HG02588 (cell line): ENCODE measurements at regions not wholly inside any gene's neighbourhood (a gene's known extent, or its start where the extent isn't known, plus 50 kb on each side); places are given as distances from the start of the nearest gene placed in this dataset.

Source experiments
- ATAC-seq: cut with Tn5 transposase; IDR thresholded peaks from one replicate; pipeline ENCODE4 v1.9.1; 2021; ENCODE audit warnings: mild to moderate bottlenecking, moderate library complexity; ENCODE audit not compliant: unreplicated experiment

DNA sequence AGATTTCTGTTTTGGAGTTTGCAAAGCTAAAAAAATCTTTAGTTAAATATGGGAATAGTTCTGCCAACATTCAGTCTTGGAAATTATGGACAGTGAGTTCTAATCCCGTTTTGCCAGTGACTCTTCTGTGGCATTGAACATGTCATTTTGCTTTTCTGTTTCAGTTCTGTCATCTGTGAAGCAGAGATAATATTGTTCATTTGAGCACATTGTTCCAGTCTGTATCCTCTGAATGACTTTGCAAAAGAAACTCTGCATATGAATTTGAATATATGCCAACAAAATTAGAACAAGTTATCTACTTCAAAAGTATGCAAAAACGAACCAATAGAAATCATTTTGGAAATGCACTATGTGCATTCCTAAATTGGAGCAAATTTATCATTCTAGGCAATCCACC is 746.0 kb upstream of the POT1 start:
- no peak for ATAC-seq

DNA sequence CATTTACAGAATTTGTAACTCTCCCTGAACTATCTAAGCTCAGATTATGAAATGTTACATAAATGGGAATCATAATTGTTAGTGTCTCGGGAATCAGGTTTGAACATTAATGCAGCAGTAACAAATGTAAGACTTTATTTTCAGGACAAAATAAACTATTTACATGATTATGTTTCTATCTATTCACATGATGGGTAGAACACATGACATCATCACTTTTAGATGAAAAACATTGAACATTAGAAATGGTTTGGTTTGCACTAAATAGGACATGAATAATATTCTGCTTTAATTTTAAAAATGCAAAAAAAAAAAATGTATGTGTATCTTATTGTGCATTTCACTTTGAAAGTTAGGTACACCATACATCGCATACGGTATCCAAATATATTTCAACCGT is 745.5 kb upstream of the POT1 start:
- ATAC-seq, result no peak

DNA sequence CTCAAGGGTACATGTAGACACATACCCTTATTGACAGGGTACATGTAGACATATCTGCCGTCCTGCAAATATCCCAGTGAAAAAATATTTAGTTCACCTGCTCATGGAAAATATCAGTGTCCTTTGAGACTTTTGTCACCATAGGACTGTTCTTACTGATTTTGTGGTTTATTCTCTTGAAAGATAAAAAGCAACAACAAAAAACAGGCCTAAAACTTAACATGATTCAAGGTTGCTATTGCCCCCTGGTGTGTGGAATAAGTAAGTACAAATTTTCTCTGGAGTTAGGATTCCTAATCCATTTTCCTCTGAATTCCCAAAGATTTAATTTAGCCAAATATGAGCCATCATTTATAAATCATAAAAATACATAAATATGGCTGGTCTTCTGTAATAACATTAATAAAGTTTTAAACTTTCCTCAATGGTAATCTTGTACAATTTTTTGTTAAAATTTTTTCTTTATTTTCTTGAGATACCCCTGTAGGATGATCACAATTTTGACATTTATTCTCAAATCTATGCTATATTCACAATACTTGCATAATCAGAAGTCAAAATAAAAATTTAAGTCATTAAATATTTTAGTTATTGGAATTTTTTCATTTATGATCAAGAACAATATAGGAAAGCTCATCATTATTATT is 741.4 kb upstream of the POT1 start:
- no peak for ATAC-seq

DNA sequence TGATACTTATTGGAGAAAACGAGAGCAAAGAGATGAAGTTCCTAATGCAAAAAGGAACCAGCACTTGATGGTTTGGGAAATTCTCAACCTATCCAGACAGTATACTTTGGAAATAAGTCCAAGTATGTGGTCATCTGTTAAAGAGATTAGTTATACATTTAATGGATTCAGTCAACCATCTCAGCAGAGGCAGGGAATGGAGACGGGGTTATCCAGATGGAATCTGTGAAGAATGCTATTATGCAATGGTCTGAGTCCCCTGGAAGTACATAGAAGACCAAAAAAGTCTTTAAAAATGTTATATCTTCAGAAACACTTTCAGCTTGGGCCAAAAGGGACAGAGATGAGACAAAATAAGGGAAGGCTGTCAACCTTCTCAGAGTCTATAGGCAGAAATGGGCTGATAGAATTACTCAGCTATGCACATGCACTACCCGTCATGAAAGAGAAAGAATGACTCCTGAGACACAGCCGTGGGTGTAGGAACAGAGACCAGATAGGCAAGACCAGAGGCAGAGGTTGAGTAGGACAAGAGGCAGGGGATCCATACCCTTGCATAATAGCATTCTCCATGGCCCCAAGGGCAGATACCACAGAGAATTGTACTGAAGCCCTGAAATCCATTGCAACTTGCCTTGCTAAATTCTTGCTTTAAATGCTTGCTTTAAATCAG is 738.8 kb upstream of the POT1 start:
- no peak for ATAC-seq

DNA sequence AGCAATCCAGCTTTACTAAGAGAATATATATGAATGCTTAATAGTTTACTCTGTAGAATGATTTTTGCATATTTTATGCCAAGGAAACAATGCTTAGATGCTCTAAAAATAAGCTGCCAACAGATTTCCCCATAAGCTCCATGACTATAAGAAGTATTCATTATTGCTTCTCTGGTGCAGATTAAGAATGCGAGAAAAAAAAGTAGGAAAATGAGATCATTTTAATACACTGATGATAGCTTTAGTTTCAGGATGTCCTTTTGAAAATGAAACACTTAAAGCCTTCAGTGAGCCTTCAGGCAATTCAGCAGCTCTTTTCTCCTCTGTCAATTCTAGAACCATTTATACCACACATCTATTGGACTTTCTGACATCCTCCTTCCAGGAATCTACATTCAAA is 735.0 kb upstream of the POT1 start:
- ATAC-seq, result no peak

DNA sequence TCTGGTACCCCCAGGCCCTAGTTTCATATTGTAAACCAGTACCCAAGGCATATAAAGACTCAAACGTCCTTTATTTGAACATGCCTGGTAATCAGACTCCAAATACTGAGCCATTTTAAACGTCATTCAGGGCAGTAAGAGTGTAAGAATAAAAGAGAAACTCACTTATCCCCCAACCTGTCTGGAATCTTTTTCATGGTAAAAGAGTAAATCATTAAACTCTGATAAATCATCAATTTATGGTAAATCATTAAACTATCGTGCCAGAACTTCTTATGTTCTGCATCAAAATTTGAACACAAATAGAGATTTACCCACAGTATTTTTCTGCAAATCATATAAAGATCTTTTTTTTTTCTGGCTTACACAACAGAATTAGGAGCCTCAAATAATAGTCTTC is 734.3 kb upstream of the POT1 start:
- ATAC-seq, result no peak

DNA sequence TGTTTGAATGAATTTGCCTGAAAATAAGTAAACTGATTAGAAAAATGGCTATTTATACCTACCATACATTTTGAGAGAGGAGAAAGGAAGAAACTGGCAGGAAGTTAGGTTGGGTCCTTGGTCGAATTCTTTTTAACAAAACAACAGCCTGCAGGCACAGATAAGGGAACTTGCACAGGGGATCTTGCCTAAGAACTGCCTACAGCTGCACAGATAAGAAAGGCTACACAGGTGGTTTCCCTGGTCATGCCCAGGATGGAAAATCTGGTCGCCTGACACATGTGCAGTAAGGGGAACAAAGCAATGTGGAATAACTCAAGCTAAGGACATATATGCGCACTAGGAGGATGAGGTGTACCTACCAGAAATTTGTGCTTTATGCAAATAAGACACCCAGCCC is 732.1 kb upstream of the POT1 start:
- no peak for ATAC-seq

DNA sequence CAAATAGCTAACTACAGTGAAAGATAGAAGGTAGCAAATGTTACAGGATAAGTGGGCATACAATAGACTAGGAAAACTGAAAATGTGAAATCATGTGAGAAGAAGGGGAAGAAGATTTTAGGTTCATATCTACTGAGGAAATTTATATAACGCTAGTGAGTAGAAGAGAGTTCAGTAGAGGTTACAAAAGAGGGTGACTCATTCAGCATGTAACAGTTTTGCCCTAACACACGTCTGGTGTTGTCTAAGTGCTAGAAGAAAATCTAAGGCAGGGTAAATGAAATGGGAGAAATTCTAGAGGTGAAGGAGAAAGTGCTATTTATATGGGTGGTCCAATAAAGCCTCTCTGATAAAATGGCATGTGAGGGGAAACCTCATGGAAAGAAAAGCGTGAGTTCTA is 731.4 kb upstream of the POT1 start:
- ATAC-seq, result no peak

DNA sequence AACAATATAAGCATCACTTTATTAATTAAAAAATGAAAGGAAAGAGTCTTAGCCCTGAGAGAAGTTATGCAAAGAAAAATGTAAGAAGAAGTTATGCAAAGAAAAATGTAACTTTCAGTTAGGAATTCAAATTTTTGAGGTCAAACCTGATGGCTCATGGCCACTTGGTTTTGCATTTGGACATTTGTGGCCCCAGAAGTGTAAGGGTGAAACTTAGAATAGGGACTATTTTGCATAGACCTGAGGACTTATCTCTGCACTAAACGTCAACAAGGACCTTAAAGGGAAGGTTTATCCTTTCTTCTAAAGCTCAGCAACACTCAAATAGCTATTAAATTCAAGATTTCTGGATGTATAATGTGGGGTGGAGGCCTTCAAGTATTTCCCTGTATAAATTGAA is 724.5 kb upstream of the POT1 start:
- no peak for ATAC-seq

DNA sequence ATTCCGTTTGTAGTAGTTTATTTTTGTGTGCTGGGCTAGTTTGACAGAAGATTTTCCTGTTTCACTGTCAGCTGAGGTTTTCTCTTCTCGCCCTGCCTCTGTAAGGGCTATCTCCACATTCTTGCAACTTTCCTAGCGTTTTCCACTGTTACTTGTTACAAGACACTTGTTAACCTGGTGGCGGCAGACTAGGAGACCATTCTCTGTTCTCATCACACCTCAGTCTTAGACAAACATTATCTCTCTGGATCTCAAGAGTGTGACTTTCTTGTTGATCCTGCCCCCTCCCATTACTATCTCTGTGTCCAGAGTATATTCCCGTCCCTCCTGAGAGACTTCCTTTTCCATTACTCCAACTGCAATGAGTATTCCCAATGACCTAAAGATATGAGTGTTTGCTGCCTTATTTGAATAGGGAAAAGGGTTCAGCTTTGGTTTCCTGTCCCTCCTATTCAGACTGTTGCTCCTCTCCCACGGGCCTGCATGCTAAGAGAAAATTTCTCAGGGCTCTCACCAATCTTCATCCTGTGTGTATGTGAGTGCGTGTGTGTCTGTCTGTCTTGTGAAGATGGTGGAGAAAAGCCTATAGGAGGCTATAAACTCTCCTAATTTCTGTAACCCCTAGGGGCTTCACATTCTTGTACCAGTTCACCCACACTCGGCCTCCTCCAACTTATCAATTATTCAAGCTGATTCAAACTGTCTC is 722.4 kb upstream of the POT1 start:
- no peak for ATAC-seq

DNA sequence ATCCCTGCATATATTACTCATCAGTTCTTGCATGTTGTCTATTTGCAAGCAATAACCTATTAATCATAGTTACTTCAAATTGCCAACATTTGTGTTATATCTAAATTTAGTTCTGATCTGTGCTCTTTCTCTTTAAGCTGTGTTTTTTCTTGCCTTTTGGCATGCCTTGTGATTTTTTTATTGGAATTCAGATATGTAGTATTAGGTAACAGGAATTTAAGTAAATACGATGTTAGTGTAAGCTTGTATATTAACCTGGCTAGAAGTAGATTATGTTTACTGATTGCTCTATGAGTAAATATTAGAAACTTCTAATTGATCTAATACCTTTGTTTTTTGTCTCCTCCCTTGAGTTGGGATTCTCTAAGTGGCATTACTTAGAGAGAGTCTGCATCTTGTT is 718.9 kb upstream of the POT1 start:
- ATAC-seq, result no peak

DNA sequence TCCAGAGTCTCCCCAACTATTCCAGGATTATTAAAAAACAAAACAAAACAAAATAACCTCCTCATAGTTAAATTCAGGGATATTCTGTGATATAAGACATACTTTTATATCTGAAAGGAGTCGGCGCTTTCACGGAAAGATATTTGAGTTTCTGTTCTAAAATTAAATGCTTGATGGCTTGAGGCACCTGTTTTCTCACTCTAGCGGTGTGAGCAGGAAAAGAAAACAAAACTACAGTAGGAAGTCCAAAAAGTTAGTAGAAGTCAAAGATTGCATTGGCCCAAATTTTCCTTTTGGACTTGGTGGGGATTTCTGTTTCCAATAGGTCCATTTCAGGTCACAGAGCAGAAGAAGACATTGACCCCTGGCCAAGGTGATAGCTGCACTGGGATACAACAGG is 716.1 kb upstream of the POT1 start:
- no peak for ATAC-seq

DNA sequence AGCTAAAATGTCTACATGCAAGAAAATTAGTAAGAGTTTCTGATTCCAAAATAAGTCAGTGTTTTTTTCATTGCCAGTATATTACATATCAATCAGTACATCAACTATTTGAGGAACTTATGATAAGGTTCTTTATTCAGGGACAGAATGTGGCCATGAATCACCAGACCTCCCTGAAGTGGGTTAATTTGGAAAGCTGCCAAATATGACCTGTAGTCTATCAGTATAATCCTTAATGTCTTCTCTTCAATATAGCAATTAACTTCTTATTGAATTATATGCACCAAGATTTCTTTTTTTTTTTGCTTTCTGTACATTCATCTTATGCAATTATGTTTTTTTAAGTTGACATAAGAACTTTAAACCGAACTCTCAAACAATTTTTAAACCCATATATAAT is 714.5 kb upstream of the POT1 start:
- no peak for ATAC-seq

DNA sequence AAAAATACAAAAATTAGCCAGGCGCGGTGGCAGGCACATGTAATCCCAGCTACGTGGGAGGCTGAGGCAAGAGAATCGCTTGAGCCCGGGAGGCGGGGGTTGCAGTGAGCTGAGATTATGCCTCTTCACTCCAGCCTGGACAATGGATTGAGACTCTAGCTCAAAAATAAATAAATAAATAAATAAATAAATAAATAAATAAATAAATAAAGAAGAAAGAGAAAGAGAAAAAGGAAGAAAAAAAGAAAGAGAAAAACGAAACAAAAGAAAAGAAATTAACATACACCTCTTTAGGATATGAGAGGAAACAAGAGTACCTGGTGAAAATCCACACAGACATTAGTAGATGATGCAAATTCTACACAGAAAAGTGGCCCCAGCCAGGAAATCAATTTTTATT is 713.7 kb upstream of the POT1 start:
- no peak for ATAC-seq

DNA sequence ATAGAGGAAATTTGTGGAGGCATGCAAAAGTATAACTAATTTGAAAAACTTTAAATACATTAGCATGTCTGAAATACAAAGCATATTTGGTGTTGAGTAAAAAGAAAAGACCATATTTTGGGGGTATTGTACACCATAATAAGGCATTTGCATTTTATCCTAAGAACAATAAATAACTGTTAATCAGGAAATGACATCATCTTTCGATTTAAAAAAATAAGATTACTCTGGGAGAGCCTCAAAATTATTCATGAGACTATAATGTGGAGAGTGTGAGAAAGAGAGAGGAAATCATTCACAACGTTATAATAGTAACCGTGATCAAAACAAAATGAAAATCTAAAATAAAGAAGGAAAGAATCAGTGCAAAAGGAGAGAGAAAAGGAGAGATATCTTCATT is 712.3 kb upstream of the POT1 start:
- ATAC-seq, result no peak

DNA sequence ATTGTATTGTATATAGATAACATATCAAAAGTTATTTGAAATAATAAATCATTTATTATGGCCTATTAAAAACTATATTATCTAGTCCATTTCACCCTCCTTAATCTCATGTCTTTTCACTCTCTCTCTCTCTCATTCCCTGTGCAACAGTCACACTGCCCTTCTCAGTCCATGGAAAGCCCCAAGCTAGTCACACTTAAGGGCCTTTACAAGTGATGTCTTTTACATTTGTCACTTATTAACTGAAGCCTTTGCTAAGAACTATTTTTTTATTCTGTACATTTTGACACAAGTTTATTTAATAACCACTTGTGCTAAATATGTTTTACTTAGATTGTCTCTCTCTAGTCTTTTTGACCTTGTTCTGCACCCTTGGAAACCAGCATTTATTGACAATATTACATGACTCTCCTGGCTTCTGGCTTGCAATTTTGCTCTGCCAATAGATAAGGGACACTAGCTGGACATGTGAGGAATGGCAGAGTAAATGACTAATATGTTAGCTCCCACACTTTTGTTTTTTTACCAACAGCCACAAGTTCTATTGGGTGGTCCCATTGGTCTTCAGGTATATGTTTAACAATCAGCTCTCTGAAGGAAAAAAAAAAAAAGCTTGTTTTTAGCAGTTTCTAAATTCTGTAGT is 706.8 kb upstream of the POT1 start:
- no peak for ATAC-seq

DNA sequence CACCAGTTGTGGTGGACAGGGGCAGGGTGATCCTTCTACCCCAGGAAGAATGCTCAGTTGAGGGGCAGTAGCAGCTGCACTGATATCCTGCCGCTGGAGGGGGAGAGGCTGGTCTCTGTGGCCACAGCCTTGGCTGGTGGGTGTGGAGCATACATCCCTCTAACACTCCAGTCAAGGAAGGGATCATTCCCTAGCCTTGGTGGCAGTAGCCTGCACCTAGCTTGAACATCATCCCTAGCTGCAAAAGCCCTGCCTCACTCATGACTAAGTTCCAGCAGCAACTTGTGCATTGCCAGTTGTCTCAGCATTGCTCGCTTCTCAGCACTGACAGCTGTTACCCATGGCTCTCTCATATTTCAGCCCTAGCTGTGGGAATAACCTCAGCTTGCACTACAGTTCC is 688.9 kb upstream of the POT1 start:
- ATAC-seq, result no peak

DNA sequence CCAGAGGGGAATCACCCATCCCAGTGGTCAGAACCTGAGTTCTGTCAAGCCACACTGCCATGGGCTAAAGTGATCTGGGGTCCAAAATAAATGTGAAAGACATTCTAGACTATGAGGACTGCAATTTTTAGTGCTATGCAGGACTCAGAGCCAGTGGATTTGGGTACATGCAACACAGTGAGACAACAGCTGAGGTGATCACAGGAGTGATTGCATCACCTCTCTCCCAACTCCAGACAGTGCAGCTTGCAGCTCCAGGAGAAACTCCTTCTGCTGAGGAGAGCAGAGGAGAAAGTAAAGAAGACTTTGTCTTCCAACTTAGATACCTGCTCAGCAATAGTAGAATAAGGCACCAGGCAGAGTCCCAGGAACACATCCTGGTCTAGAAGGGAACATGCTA is 682.0 kb upstream of the POT1 start:
- ATAC-seq, result no peak

DNA sequence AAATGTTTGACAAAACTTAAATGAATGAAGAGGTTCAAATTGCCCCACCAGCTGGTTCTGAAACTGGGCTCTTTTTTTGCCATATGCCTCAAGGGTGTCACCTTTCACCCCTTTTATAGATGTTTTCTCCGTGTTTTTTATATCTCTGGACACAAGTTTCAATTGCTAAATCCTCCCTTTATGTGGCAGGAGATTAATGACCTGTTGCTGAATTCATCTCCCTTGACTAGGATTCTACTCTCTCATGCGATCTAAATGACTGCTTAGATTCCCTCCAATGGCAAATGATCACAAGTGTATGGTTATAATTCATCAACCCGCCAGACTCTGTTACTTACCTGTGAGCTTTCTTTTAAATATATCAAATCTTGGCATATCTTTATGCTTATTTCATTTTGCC is 677.0 kb upstream of the POT1 start:
- no peak for ATAC-seq

DNA sequence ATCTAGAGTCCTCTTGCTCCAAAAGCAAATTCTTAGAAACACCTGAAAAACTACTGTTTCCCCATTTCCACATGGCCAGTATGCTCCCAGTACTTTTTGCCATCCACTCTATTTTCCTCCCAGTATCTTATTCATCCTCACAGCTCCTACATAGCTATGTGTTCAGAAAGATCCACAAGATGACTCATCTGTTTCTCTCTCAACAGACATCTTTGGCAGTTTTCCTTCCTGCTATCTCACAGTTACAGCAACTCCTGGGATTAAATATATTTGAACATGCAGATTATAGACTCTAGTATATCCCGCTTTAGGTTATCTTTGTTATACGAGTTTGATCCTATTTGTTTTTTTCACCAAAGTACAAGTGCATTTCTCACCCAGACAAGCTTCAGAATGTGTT is 675.6 kb upstream of the POT1 start:
- ATAC-seq, result no peak

DNA sequence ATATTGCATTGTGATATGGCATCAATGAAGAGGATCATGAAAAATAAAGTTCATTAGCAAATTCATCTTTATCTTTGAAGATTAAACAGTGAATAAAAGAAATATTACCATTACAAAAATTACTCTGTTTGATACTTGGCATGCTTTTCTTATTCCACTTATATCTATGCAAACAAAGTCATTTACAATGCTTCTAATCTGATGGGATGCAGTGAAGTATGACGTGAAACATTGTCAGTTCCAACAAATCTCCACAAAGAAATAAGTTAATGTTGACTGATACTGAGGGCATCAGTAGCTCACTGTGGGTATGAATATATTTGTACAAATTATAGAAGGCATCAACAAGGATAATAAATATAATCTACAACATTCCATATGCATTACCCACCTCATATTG is 672.8 kb upstream of the POT1 start:
- ATAC-seq, result no peak

DNA sequence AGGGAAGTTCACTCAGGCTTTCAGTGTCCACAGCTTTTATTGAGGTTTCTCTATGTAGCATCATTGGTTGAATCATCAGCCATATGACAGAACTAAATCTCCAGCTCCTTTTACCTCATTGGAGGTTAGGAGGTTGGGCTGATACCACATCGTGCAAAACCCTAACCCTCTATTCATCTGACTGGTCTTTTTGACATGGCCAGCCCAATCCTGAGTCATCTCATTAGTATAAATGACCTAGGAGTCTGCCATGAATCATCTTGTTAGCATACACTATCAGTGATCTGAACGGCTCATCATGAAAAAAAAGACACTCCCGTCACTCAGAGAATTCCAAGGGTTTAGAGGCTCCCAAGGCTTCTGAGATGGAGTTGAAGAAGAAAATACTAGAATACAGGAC is 669.8 kb upstream of the POT1 start:
- ATAC-seq, result no peak
